CD14-positive monocyte (primary cell): ENCODE measurements at regions not wholly inside any gene's neighbourhood (a gene's known extent, or its start where the extent isn't known, plus 50 kb on each side); places are given as distances from the start of the nearest gene placed in this dataset.

Experiments
- DNase-seq, 3 donors: peaks; one replicate each; pipeline ENCODE4 v3.0.0-alpha.2; 2011 to 2022
- H2AFZ ChIP-seq: 2 replicates; pipeline ENCODE4 v1.6.0; 2012; ENCODE audit warnings: mild to moderate bottlenecking, low read depth, low read length, inconsistent platforms; ENCODE audit not compliant: insufficient read depth, poor library complexity, severe bottlenecking
- H3K27ac ChIP-seq, 2 donors: 1 replicate in 1 of 2; 2 replicates in 1 of 2; pipeline ENCODE4 v1.5.1; 2012 to 2013; ENCODE audit warnings: low read length in 2 of 2, control low read depth in 1 of 2, inconsistent platforms in 1 of 2, low read depth in 1 of 2, mild to moderate bottlenecking in 1 of 2
- H3K27me3 ChIP-seq, 2 donors: one replicate each; pipeline versions ENCODE4 v1.6.0 to v1.6.1; 2011 to 2013; ENCODE audit warnings: low read length in 2 of 2; ENCODE audit not compliant: control insufficient read depth in 2 of 2, insufficient read depth in 2 of 2
- H3K36me3 ChIP-seq, 2 donors: replicated peaks in 1 of 2; 1 replicate in 1 of 2; 2 replicates in 1 of 2; pipeline versions ENCODE4 v1.5.1 to v1.6.1; 2012 to 2013; ENCODE audit warnings: low read length in 2 of 2, control low read depth in 1 of 2, inconsistent platforms in 1 of 2, mild to moderate bottlenecking in 1 of 2; ENCODE audit not compliant: insufficient read depth in 2 of 2, control insufficient read depth in 1 of 2
- H3K4me1 ChIP-seq, 2 donors: 1 replicate in 1 of 2; 2 replicates in 1 of 2; pipeline versions ENCODE4 v1.5.1 to v1.6.1; 2012 to 2013; ENCODE audit warnings: low read length in 2 of 2, control low read depth in 1 of 2, inconsistent platforms in 1 of 2, mild to moderate bottlenecking in 1 of 2, moderate library complexity in 1 of 2; ENCODE audit not compliant: insufficient read depth in 2 of 2, control insufficient read depth in 1 of 2
- H3K4me2 ChIP-seq: replicated peaks from 2 replicates; pipeline ENCODE3; 2012; ENCODE audit warnings: low read length, moderate library complexity, mild to moderate bottlenecking; ENCODE audit not compliant: poor library complexity, severe bottlenecking; ENCODE audit errors: extremely low read depth
- H3K4me3 ChIP-seq, 3 experiments: fragments of 200-600 bp in 1 of 3; sonication (generic) in 1 of 3; replicated peaks in 1 of 3; 1 replicate in 2 of 3; 2 replicates in 1 of 3; pipeline ENCODE4 v1.5.1; 2011 to 2013; ENCODE audit warnings: low read length in 3 of 3, mild to moderate bottlenecking in 3 of 3, control low read depth in 2 of 3, low read depth in 2 of 3, inconsistent platforms in 1 of 3, moderate library complexity in 1 of 3
- H3K79me2 ChIP-seq: 2 replicates; pipeline ENCODE4 v1.6.0; 2012; ENCODE audit warnings: mild to moderate bottlenecking, control low read depth, inconsistent platforms, low read length, moderate library complexity; ENCODE audit not compliant: insufficient read depth
- H3K9ac ChIP-seq: 2 replicates; pipeline ENCODE4 v1.6.0; 2017; ENCODE audit warnings: low read length, mild to moderate bottlenecking; ENCODE audit not compliant: insufficient read depth, poor library complexity, severe bottlenecking
- H3K9me3 ChIP-seq, 2 donors: replicated peaks in 1 of 2; 1 replicate in 1 of 2; 2 replicates in 1 of 2; pipeline versions ENCODE4 v1.5.1 to v1.6.1; 2012 to 2013; ENCODE audit warnings: low read length in 2 of 2, control low read depth in 1 of 2; ENCODE audit not compliant: control insufficient read depth in 1 of 2, insufficient read depth in 1 of 2
- H4K20me1 ChIP-seq: 2 replicates; pipeline ENCODE4 v1.6.0; 2012; ENCODE audit warnings: mild to moderate bottlenecking, low read length, control low read depth, moderate library complexity; ENCODE audit not compliant: insufficient read depth
- H3K27ac Mint-ChIP-seq, 7 donors: one replicate each; pipeline ENCODE4 v1.8.0; 2020; ENCODE audit warnings: mild to moderate bottlenecking in 7 of 7, mixed read lengths in 7 of 7, moderate library complexity in 6 of 7, inconsistent platforms in 2 of 7
- H3K27me3 Mint-ChIP-seq, 3 donors: one replicate each; pipeline ENCODE4 v1.8.0; 2021 to 2022; ENCODE audit warnings: low read depth in 3 of 3, mild to moderate bottlenecking in 3 of 3, mixed read lengths in 3 of 3, moderate library complexity in 3 of 3, inconsistent platforms in 1 of 3
- H3K36me3 Mint-ChIP-seq, 2 donors: one replicate each; pipeline ENCODE4 v1.8.0; 2020; ENCODE audit warnings: mixed read lengths in 2 of 2, inconsistent platforms in 1 of 2, mild to moderate bottlenecking in 1 of 2
- H3K4me1 Mint-ChIP-seq: one replicate; pipeline ENCODE4 v1.8.0; 2020; ENCODE audit warnings: mild to moderate bottlenecking, mixed read lengths
- H3K4me3 Mint-ChIP-seq, 2 donors: one replicate each; pipeline ENCODE4 v1.8.0; 2020; ENCODE audit warnings: mild to moderate bottlenecking in 2 of 2, mixed read lengths in 2 of 2, moderate library complexity in 1 of 2
- H3K9me3 Mint-ChIP-seq, 7 donors: one replicate each; pipeline ENCODE4 v1.8.0; 2020 to 2022; ENCODE audit warnings: mixed read lengths in 7 of 7, mild to moderate bottlenecking in 6 of 7, moderate library complexity in 6 of 7, inconsistent platforms in 2 of 7
- CTCF ChIP-seq: fragments of 200-600 bp; IDR thresholded peaks from one replicate; pipeline ENCODE4 v1.8.0; 2022; ENCODE audit warnings: antibody characterized with exemption, mild to moderate bottlenecking
- WGBS: methylation state at CpG from one replicate; pipeline ENCODE4 v1.1.5; 2013; ENCODE audit warnings: missing lambda C conversion rate; ENCODE audit not compliant: insufficient coverage; 5-methylcytosine and 5-hydroxymethylcytosine counted together
- intact Hi-C, 2 donors: fragments of 100-400 bp; cut with micrococcal nuclease; formaldehyde crosslinking; loops; one replicate each; pipeline versions ENCODE4 v1.15.0 to v1.15.1; 2023

GRCh38 chrX:52261125-52261462, 76.4 kb downstream of the MAGED4 start:
- Histone ChIP-seq H3K27ac (no peak overlapping the region), H3K4me3 (peak overlapping the region in 1 of 3 experiments; percentile 80), H3K36me3 (no peaks in the 10 kb centered on the region), H3K9me3 (no peaks in the 10 kb centered on the region), H3K27me3 (peaks cover 0 to 14% of the 10 kb centered on the region in 2 donors), H2AFZ (no peak overlapping the region), H3K79me2 (no peaks in the 10 kb centered on the region), H4K20me1 (no peaks in the 10 kb centered on the region), H3K4me1 (peaks cover 6 to 12% of the 10 kb centered on the region in 2 donors), H3K4me2 (peak overlapping the region; percentile 77), H3K9ac (no peak overlapping the region)
- WGBS = no CpG with 5 or more reads among the region's 2 CpGs
- peak overlapping the region in 5 of 7 donors; percentile 92 to 98 (median 97) for H3K27ac Mint-ChIP-seq
- intact Hi-C loops = no loop called here
- H3K4me1 Mint-ChIP-seq = peaks cover 8% of the 10 kb centered on the region
- H3K36me3 Mint-ChIP-seq = no peaks in the 10 kb centered on the region
- TF ChIP-seq CTCF = no peak
- H3K4me3 Mint-ChIP-seq = no peak overlapping the region
- no peak for DNase-seq
- peaks cover 2 to 11% (median 6%) of the 10 kb centered on the region in 3 donors for H3K27me3 Mint-ChIP-seq
- no peaks in the 10 kb centered on the region for H3K9me3 Mint-ChIP-seq

- H3K9ac ChIP-seq = peak overlapping the region; percentile 42
- TF ChIP-seq CTCF = peak; percentile 91
- H3K27me3 ChIP-seq = peaks cover 0 to 14% of the 10 kb centered on the region in 2 donors
- DNase-seq = peak; percentile 73 to 85 (median 80)
- H3K4me3 ChIP-seq = peak overlapping the region; percentile 69 to 80 (median 69)
- peaks cover 8% of the 10 kb centered on the region for H3K4me1 Mint-ChIP-seq
- no peaks in the 10 kb centered on the region for H3K9me3 Mint-ChIP-seq
- no peaks in the 10 kb centered on the region for H3K79me2 ChIP-seq
- peaks cover 6 to 12% of the 10 kb centered on the region in 2 donors for H3K4me1 ChIP-seq
- no peaks in the 10 kb centered on the region for H3K36me3 ChIP-seq
- H4K20me1 ChIP-seq = no peaks in the 10 kb centered on the region
- H3K27ac Mint-ChIP-seq = peak overlapping the region; percentile 91 to 98 (median 97)
- H2AFZ ChIP-seq = peak overlapping the region; percentile 91
- WGBS = 0% methylated on average over 26 of the region's 41 CpGs
- peak overlapping the region; percentile 77 for H3K4me2 ChIP-seq
- H3K27me3 Mint-ChIP-seq = peaks cover 2 to 9% (median 6%) of the 10 kb centered on the region in 3 donors
- H3K36me3 Mint-ChIP-seq = no peaks in the 10 kb centered on the region
- H3K9me3 ChIP-seq = no peaks in the 10 kb centered on the region
- H3K27ac ChIP-seq = peak overlapping the region; percentile 38 to 68
- intact Hi-C loops = no loop called here
- H3K4me3 Mint-ChIP-seq = peak overlapping the region; percentile 91 to 98
Observed at GRCh38 chrX:52261463-52262194, 76.9 kb downstream of the MAGED4 start.
